H1 (cell line): ENCODE measurements at regions not wholly inside any gene's neighbourhood (a gene's known extent, or its start where the extent isn't known, plus 50 kb on each side); places are given as distances from the start of the nearest gene placed in this dataset.

ENCODE experiments used
- CTCF ChIA-PET: fragments of 300-600 bp; sonication (Branson Sonifier 250); formaldehyde crosslinking; loops from one replicate; lab custom pipeline; 2021; ENCODE audit not compliant: partially characterized antibody; lab: Charles Lee
- POLR2A ChIA-PET: fragments of 300-600 bp; sonication (Branson Sonifier 250); formaldehyde crosslinking; loops from one replicate; lab custom pipeline; 2021; ENCODE audit warnings: inconsistent platforms; ENCODE audit not compliant: partially characterized antibody; lab: Charles Lee
- DNase-seq, 2 experiments: peaks; one replicate each; pipeline versions ENCODE4 v3.0.0 to v3.0.0-alpha.2; 2010 to 2022; ENCODE audit warnings: low spot score in 2 of 2, low read depth in 1 of 2, mixed read lengths in 1 of 2
- FAIRE-seq: peaks from 2 replicates; lab custom pipeline; 2011; peaks lifted over from hg19 to GRCh38; lab: Jason Lieb, UNC
- H2AFZ ChIP-seq: 2 replicates; pipeline ENCODE4 v1.8.1; 2012; ENCODE audit warnings: low read length, inconsistent platforms
- H2AK5ac ChIP-seq: 2 replicates; pipeline ENCODE4 v1.6.1; 2013; ENCODE audit warnings: low read depth, low read length
- H2BK120ac ChIP-seq: replicated peaks from 2 replicates; pipeline ENCODE3; 2013; ENCODE audit warnings: low read depth, low read length, inconsistent platforms
- H2BK12ac ChIP-seq: 2 replicates; pipeline ENCODE4 v1.6.1; 2013; ENCODE audit warnings: low read depth, low read length
- H2BK15ac ChIP-seq: 2 replicates; pipeline ENCODE4 v1.6.1; 2013; ENCODE audit warnings: low read length
- H2BK20ac ChIP-seq: 2 replicates; pipeline ENCODE4 v1.6.1; 2013; ENCODE audit warnings: low read length
- H2BK5ac ChIP-seq: 2 replicates; pipeline ENCODE4 v1.6.1; 2013; ENCODE audit warnings: low read depth, low read length
- H3K14ac ChIP-seq: 2 replicates; pipeline ENCODE4 v1.6.1; 2013; ENCODE audit warnings: inconsistent platforms; ENCODE audit not compliant: insufficient read length
- H3K18ac ChIP-seq: 2 replicates; pipeline ENCODE4 v1.6.1; 2013; ENCODE audit warnings: low read length; ENCODE audit errors: extremely low read depth
- H3K23ac ChIP-seq: 2 replicates; pipeline ENCODE4 v1.6.1; 2013; ENCODE audit warnings: inconsistent platforms; ENCODE audit not compliant: insufficient read length
- H3K23me2 ChIP-seq: 2 replicates; pipeline ENCODE4 v1.6.1; 2013; ENCODE audit warnings: low read depth, low read length
- H3K27ac ChIP-seq: 2 replicates; pipeline ENCODE4 v1.6.1; 2011; ENCODE audit warnings: low read depth, low read length, inconsistent platforms
- H3K27me3 ChIP-seq, 4 experiments: replicated peaks in 1 of 4; 1 replicate in 1 of 4; 2 replicates in 3 of 4; pipeline versions ENCODE4 v1.6.1 to v1.8.1; 2011 to 2013; ENCODE audit warnings: low read length in 3 of 4, mild to moderate bottlenecking in 3 of 4, inconsistent platforms in 2 of 4, mixed read lengths in 2 of 4, moderate library complexity in 1 of 4; ENCODE audit not compliant: control insufficient read depth in 3 of 4, insufficient read depth in 3 of 4; ENCODE audit errors: extremely low read depth in 1 of 4
- H3K36me3 ChIP-seq, 4 experiments: 2 replicates each; pipeline versions ENCODE4 v1.6.1 to v1.8.1; 2011 to 2013; ENCODE audit warnings: mild to moderate bottlenecking in 4 of 4, low read length in 3 of 4, moderate library complexity in 2 of 4, control low read depth in 1 of 4, inconsistent platforms in 1 of 4; ENCODE audit not compliant: insufficient read depth in 4 of 4, control insufficient read depth in 2 of 4
- H3K4ac ChIP-seq: replicated peaks from 2 replicates; pipeline ENCODE3; 2013; ENCODE audit warnings: low read length, low read depth, mixed read lengths, inconsistent platforms; ENCODE audit not compliant: insufficient read length
- H3K4me1 ChIP-seq, 4 experiments: replicated peaks in 1 of 4; 1 replicate in 1 of 4; 2 replicates in 3 of 4; pipeline versions ENCODE4 v1.6.1 to v1.8.1; 2011 to 2013; ENCODE audit warnings: low read length in 3 of 4, inconsistent platforms in 2 of 4, mixed read lengths in 1 of 4; ENCODE audit not compliant: insufficient read depth in 4 of 4, control insufficient read depth in 3 of 4
- H3K4me2 ChIP-seq, 2 experiments: 2 replicates each; pipeline versions ENCODE4 v1.6.1 to v1.8.1; 2011 to 2013; ENCODE audit warnings: low read depth in 2 of 2, low read length in 2 of 2, control low read depth in 1 of 2, inconsistent platforms in 1 of 2, mild to moderate bottlenecking in 1 of 2; ENCODE audit not compliant: insufficient read depth in 1 of 2
- H3K4me3 ChIP-seq, 4 experiments: fragments of 200-600, 300-600 bp in 1 of 4; sonication (generic), shearing (Covaris generic), sonication (Bioruptor Twin) in 1 of 4; 2 replicates each; pipeline versions ENCODE4 v1.5.1 to v1.8.1; 2011 to 2016; ENCODE audit warnings: low read length in 4 of 4, low read depth in 3 of 4, control low read depth in 2 of 4, inconsistent platforms in 2 of 4, mild to moderate bottlenecking in 2 of 4, mixed read lengths in 1 of 4, moderate library complexity in 1 of 4; ENCODE audit not compliant: insufficient read depth in 2 of 4; ENCODE audit errors: extremely low read depth in 1 of 4
- H3K56ac ChIP-seq: replicated peaks from 2 replicates; pipeline ENCODE3; 2013; ENCODE audit warnings: low read depth, mild to moderate bottlenecking, mixed read lengths, low read length, inconsistent platforms; ENCODE audit not compliant: insufficient read length
- H3K79me1 ChIP-seq: 2 replicates; pipeline ENCODE4 v1.6.1; 2013; ENCODE audit warnings: low read depth, low read length, control low read depth
- H3K79me2 ChIP-seq, 2 experiments: 2 replicates each; pipeline versions ENCODE4 v1.6.1 to v1.8.1; 2012 to 2013; ENCODE audit warnings: low read length in 2 of 2, mild to moderate bottlenecking in 2 of 2, inconsistent platforms in 1 of 2; ENCODE audit not compliant: insufficient read depth in 2 of 2, control insufficient read depth in 1 of 2
- H3K9ac ChIP-seq, 4 experiments: replicated peaks in 1 of 4; 1 replicate in 1 of 4; 2 replicates in 3 of 4; pipeline versions ENCODE4 v1.6.1 to v1.8.1; 2011 to 2013; ENCODE audit warnings: low read depth in 3 of 4, low read length in 3 of 4, control low read depth in 2 of 4, mild to moderate bottlenecking in 2 of 4, moderate library complexity in 2 of 4, inconsistent platforms in 1 of 4; ENCODE audit errors: extremely low read depth in 1 of 4
- H3K9me3 ChIP-seq, 2 experiments: 2 replicates each; pipeline versions ENCODE4 v1.6.1 to v1.8.1; 2012 to 2013; ENCODE audit warnings: mild to moderate bottlenecking in 2 of 2, moderate library complexity in 2 of 2, control low read depth in 1 of 2, inconsistent platforms in 1 of 2, low read depth in 1 of 2, low read length in 1 of 2, mixed read lengths in 1 of 2; ENCODE audit not compliant: insufficient read depth in 2 of 2
- H4K20me1 ChIP-seq, 2 experiments: replicated peaks in 1 of 2; 2 replicates each; pipeline versions ENCODE3 to v1.8.1; 2011 to 2013; ENCODE audit warnings: inconsistent platforms in 2 of 2, low read length in 2 of 2, mild to moderate bottlenecking in 1 of 2; ENCODE audit not compliant: insufficient read depth in 2 of 2, control insufficient read depth in 1 of 2
- H4K5ac ChIP-seq: 2 replicates; pipeline ENCODE4 v1.6.1; 2013; ENCODE audit warnings: low read length, low read depth, mixed read lengths, inconsistent platforms; ENCODE audit not compliant: insufficient read length
- H4K8ac ChIP-seq: 2 replicates; pipeline ENCODE4 v1.8.0; 2013; ENCODE audit warnings: mild to moderate bottlenecking, moderate library complexity, low read length, inconsistent platforms; ENCODE audit not compliant: insufficient read depth; ENCODE audit errors: extremely low read depth
- H4K91ac ChIP-seq: replicated peaks from 2 replicates; pipeline ENCODE3; 2013; ENCODE audit warnings: low read length, mixed read lengths, inconsistent platforms; ENCODE audit not compliant: insufficient read length
- CEBPB ChIP-seq: IDR thresholded peaks from 2 replicates; pipeline ENCODE4 v1.6.1; 2012; ENCODE audit warnings: low read depth, low read length
- CHD1 ChIP-seq: IDR thresholded peaks from 2 replicates; pipeline ENCODE4 v1.6.1; 2012; ENCODE audit warnings: low read depth, low read length, improper control_type of control experiment
- CHD2 ChIP-seq: IDR thresholded peaks from 2 replicates; pipeline ENCODE4 v1.6.1; 2012; ENCODE audit warnings: low read length, improper control_type of control experiment
- CTCF ChIP-seq, 3 experiments: IDR thresholded peaks; 1 replicate in 2 of 3; 2 replicates in 1 of 3; pipeline versions ENCODE4 v1.5.1 to v1.6.1; 2011; ENCODE audit warnings: low read length in 3 of 3, mild to moderate bottlenecking in 3 of 3, inconsistent platforms in 2 of 3, low read depth in 1 of 3, moderate library complexity in 1 of 3; ENCODE audit not compliant: insufficient read depth in 1 of 3; ENCODE audit errors: control extremely low read depth in 1 of 3
- JUND ChIP-seq: IDR thresholded peaks from 2 replicates; pipeline ENCODE4 v1.6.1; 2011; ENCODE audit warnings: mild to moderate bottlenecking, improper control_type of control experiment, low read length
- KDM1A ChIP-seq: fragments of 200-600, 300-600 bp; sonication (generic); IDR thresholded peaks from 2 replicates; pipeline ENCODE4 v1.7.1; 2016; ENCODE audit warnings: mild to moderate bottlenecking, low read length, borderline replicate concordance
- RFX5 ChIP-seq: IDR thresholded peaks from 2 replicates; pipeline ENCODE4 v1.6.1; 2011; ENCODE audit warnings: low read depth, low read length, improper control_type of control experiment, borderline replicate concordance
- WGBS, 2 experiments: shearing (Covaris generic) in 1 of 2; methylation state at CpG; one replicate each; pipeline versions ENCODE4 v1.1.6 to v1.1.7; 2013 to 2015; ENCODE audit warnings: low lambda C conversion rate in 2 of 2, mixed read lengths in 2 of 2, inconsistent platforms in 1 of 2, low coverage in 1 of 2, missing lambda C conversion rate in 1 of 2; ENCODE audit not compliant: insufficient replicate concordance in 2 of 2, insufficient coverage in 1 of 2, insufficient read length in 1 of 2; ENCODE audit errors: extremely low coverage in 1 of 2, missing lambda C conversion rate in 1 of 2; 5-methylcytosine and 5-hydroxymethylcytosine counted together

GRCh38 chr2:157168501-157168900 lies 89.0 kb upstream of the GALNT5 start (continued):
- TF ChIP-seq CHD2 = no peak

GRCh38 chr2:157169889-157170288 lies 87.6 kb upstream of the GALNT5 start:
- Histone ChIP-seq H4K5ac (no peak overlapping the region), H3K27me3 (no peaks in the 10 kb centered on the region), H3K23me2 (no peaks in the 10 kb centered on the region), H4K91ac (no peak overlapping the region), H3K9ac (no peak overlapping the region), H3K4me2 (no peak overlapping the region), H3K79me1 (no peaks in the 10 kb centered on the region), H3K23ac (no peak overlapping the region), H2BK20ac (no peak overlapping the region), H4K8ac (no peak overlapping the region), H2BK12ac (no peak overlapping the region), H3K4ac (no peak overlapping the region), H2BK15ac (no peak overlapping the region), H3K79me2 (no peaks in the 10 kb centered on the region), H3K56ac (no peak overlapping the region), H3K18ac (no peak overlapping the region), H2BK120ac (no peak overlapping the region), H4K20me1 (no peaks in the 10 kb centered on the region), H3K14ac (no peak overlapping the region), H3K4me1 (no peaks in the 10 kb centered on the region), H3K36me3 (no peaks in the 10 kb centered on the region), H3K9me3 (no peaks in the 10 kb centered on the region; a peak in 1 of 4 replicates), H2BK5ac (no peak overlapping the region), H2AFZ (no peak overlapping the region), H3K4me3 (no peak overlapping the region), H2AK5ac (no peak overlapping the region), H3K27ac (no peak overlapping the region)
- no peak for DNase-seq
- FAIRE-seq = no peak
- TF ChIP-seq CHD1 (no peak), KDM1A (no peak), CEBPB (no peak), RFX5 (no peak), JUND (no peak), CTCF (IDR thresholded peaks at IDR 0.05; ENCODE audit: control extremely low read depth in 1 of 3, insufficient read depth in 1 of 3, low read depth in 1 of 3, low read length in 3 of 3) (no peak)
- ChIA-PET CTCF (no interaction called here), POLR2A (no interaction called here)
- WGBS, 2 experiments = 98% methylated on average over 3 of the region's 3 CpGs; no CpG with 5 or more reads in 1 of the 2 experiments
